GM13976 (cell line): ENCODE measurements at regions not wholly inside any gene's neighbourhood (a gene's known extent, or its start where the extent isn't known, plus 50 kb on each side); places are given as distances from the start of the nearest gene placed in this dataset.

ENCODE experiments used
- DNase-seq: peaks from one replicate; pipeline ENCODE4 v3.0.0; 2012; ENCODE audit warnings: low spot score
- CTCF ChIP-seq: IDR thresholded peaks from 2 replicates; pipeline ENCODE4 v1.5.1; 2012; ENCODE audit warnings: borderline replicate concordance, mild to moderate bottlenecking; ENCODE audit not compliant: insufficient read depth; ENCODE audit errors: extremely low read depth, missing control alignments, control extremely low read depth
- in situ Hi-C: fragments of 300-500 bp; cut with MboI; formaldehyde crosslinking; loops from one replicate; pipeline ENCODE4 v1.12.0; 2022; ENCODE audit warnings: low sequenced_read_pairs, mixed read lengths, inconsistent platforms; ENCODE audit not compliant: unreplicated experiment

- in situ Hi-C loops, result no loop called here
- no peak for TF ChIP-seq CTCF
- no peak for DNase-seq
Observed at GRCh38 chr10:37703833-37704382, 153.5 kb downstream of the ZNF248 start.

- peak; percentile 1 for DNase-seq
- in situ Hi-C loops, result no loop called here
- no peak for TF ChIP-seq CTCF
Observed at GRCh38 chr10:37703114-37703513, 154.3 kb downstream of the ZNF248 start.

GRCh38 chr10:37701781-37702493, 155.5 kb downstream of the ZNF248 start:
- in situ Hi-C loops, result no loop called here
- no peak for TF ChIP-seq CTCF
- no peak for DNase-seq

- in situ Hi-C loops, result no loop called here
- no peak for DNase-seq
- TF ChIP-seq CTCF, result no peak
Observed at GRCh38 chr10:37700886-37701780, 156.3 kb downstream of the ZNF248 start.

- TF ChIP-seq CTCF, result no peak
- in situ Hi-C loops, result no loop called here
- DNase-seq, result no peak
Observed at GRCh38 chr10:37687581-37687980, 169.8 kb downstream of the ZNF248 start.

GRCh38 chr10:37685741-37686683, 171.4 kb downstream of the ZNF248 start:
- in situ Hi-C loops, result no loop called here
- TF ChIP-seq CTCF, result no peak
- no peak for DNase-seq
